GM19023 (cell line): ENCODE measurements at regions not wholly inside any gene's neighbourhood (a gene's known extent, or its start where the extent isn't known, plus 50 kb on each side); places are given as distances from the start of the nearest gene placed in this dataset.
"Not testable (repeated sequence)": the region's sequence is repeated elsewhere in the genome, so short reads cannot be mapped to it uniquely, and the experiment has no call there.

ENCODE experiments used
- ATAC-seq: cut with Tn5 transposase; IDR thresholded peaks from one replicate; pipeline ENCODE4 v1.9.1; 2021; ENCODE audit warnings: mild to moderate bottlenecking, moderate library complexity; ENCODE audit not compliant: unreplicated experiment

GRCh38 chr10:55943403-55943802 lies 417.7 kb downstream of the ZWINT start:
- ATAC-seq, result no peak

- ATAC-seq, result no peak
Measured at GRCh38 chr10:55929291-55929690, 431.8 kb downstream of the ZWINT start.

- not testable (repeated sequence) for ATAC-seq
Measured at GRCh38 chr10:55899472-55900147, 461.4 kb downstream of the ZWINT start.

- no peak for ATAC-seq
Measured at GRCh38 chr10:55897490-55897921, 463.6 kb downstream of the ZWINT start.

GRCh38 chr10:55892276-55892675 lies 468.8 kb downstream of the ZWINT start:
- ATAC-seq, result no peak

GRCh38 chr10:55881588-55881987 lies 479.5 kb downstream of the ZWINT start:
- no peak for ATAC-seq

GRCh38 chr10:55873485-55873884 lies 487.6 kb downstream of the ZWINT start:
- ATAC-seq, result no peak

- no peak for ATAC-seq
Measured at GRCh38 chr10:55870186-55870585, 490.9 kb downstream of the ZWINT start.

GRCh38 chr10:55867848-55868247 lies 493.2 kb downstream of the ZWINT start:
- no peak for ATAC-seq

- ATAC-seq, result no peak
Measured at GRCh38 chr10:55858730-55859129, 502.3 kb downstream of the ZWINT start.

GRCh38 chr10:55852900-55853299 lies 508.2 kb downstream of the ZWINT start:
- no peak for ATAC-seq

GRCh38 chr10:55837273-55837672 lies 523.8 kb downstream of the ZWINT start:
- no peak for ATAC-seq

- ATAC-seq, result no peak
Measured at GRCh38 chr10:55822096-55822495, 539.0 kb downstream of the ZWINT start.

- no peak for ATAC-seq
Measured at GRCh38 chr10:55820478-55820877, 540.6 kb downstream of the ZWINT start.

GRCh38 chr10:55820071-55820470 lies 541.0 kb downstream of the ZWINT start:
- ATAC-seq, result no peak

GRCh38 chr10:55813451-55814170 lies 547.4 kb downstream of the ZWINT start:
- ATAC-seq, result no peak

GRCh38 chr10:55803055-55803454 lies 558.0 kb downstream of the ZWINT start:
- ATAC-seq, result no peak

GRCh38 chr10:55801353-55801661 lies 559.8 kb downstream of the ZWINT start:
- ATAC-seq, result no peak

GRCh38 chr10:55800602-55801352 lies 560.3 kb downstream of the ZWINT start:
- ATAC-seq, result no peak

- ATAC-seq, result no peak
Measured at GRCh38 chr10:55793024-55793423, 568.0 kb downstream of the ZWINT start.

- not testable (repeated sequence) for ATAC-seq
Measured at GRCh38 chr10:55790276-55790675, 570.8 kb downstream of the ZWINT start.

- no peak for ATAC-seq
Measured at GRCh38 chr10:55786461-55787050, 574.5 kb downstream of the ZWINT start.
